SK-N-SH treated with all-trans-retinoic acid at 6 μM for 48 hours (cell line): ENCODE measurements at regions not wholly inside any gene's neighbourhood (a gene's known extent, or its start where the extent isn't known, plus 50 kb on each side); places are given as distances from the start of the nearest gene placed in this dataset.

Experiments
- ATAC-seq: fragments of 200-7000 bp; cut with Tn5 transposase; 3 replicates; pipeline ENCODE4 v1.9.1; 2020; ENCODE audit warnings: mild to moderate bottlenecking, moderate library complexity
- ARNTL ChIP-seq: fragments of 450-650 bp; formaldehyde crosslinking; IDR thresholded peaks from 2 replicates; pipeline ENCODE4 v1.5.0; 2020; ENCODE audit warnings: low read depth, mild to moderate bottlenecking, moderate library complexity, borderline replicate concordance
- BACH2 ChIP-seq: fragments of 250-450 bp; sonication (Bioruptor Pico); IDR thresholded peaks from 2 replicates; pipeline ENCODE4 v1.9.0; 2021; ENCODE audit warnings: mild to moderate bottlenecking, borderline replicate concordance
- CREB5 ChIP-seq: fragments of 250-450 bp; sonication (Bioruptor Pico); IDR thresholded peaks from 2 replicates; pipeline ENCODE4 v1.5.1; 2020; ENCODE audit warnings: low read depth, mild to moderate bottlenecking, moderate library complexity
- CSDC2 ChIP-seq: fragments of 250-450 bp; sonication (Bioruptor Pico); IDR thresholded peaks from 2 replicates; pipeline ENCODE4 v1.5.0; 2020; ENCODE audit warnings: mild to moderate bottlenecking, moderate library complexity
- GLIS3 ChIP-seq: fragments of 250-450 bp; sonication (Bioruptor Pico); IDR thresholded peaks from 2 replicates; pipeline ENCODE4 v1.5.0; 2020; ENCODE audit warnings: mild to moderate bottlenecking, moderate library complexity
- ISL1 ChIP-seq: fragments of 250-450 bp; sonication (Bioruptor Pico); IDR thresholded peaks from 2 replicates; pipeline ENCODE4 v2.1.2; 2022; ENCODE audit warnings: mild to moderate bottlenecking, moderate library complexity
- OSR1 ChIP-seq: fragments of 250-450 bp; sonication (Bioruptor Pico); IDR thresholded peaks from 2 replicates; pipeline ENCODE4 v1.8.0; 2022; ENCODE audit warnings: moderate library complexity, mild to moderate bottlenecking, inconsistent platforms
- PATZ1 ChIP-seq: fragments of 250-450 bp; sonication (Bioruptor Pico); IDR thresholded peaks from 2 replicates; pipeline ENCODE4 v1.8.0; 2020; ENCODE audit warnings: mild to moderate bottlenecking, moderate library complexity, borderline replicate concordance
- POU6F1 ChIP-seq: fragments of 250-450 bp; sonication (Bioruptor Pico); IDR thresholded peaks from 2 replicates; pipeline ENCODE4 v1.8.0; 2021; ENCODE audit warnings: low read depth, mild to moderate bottlenecking, moderate library complexity, borderline replicate concordance
- PPARA ChIP-seq: fragments of 250-450 bp; sonication (Bioruptor Pico); IDR thresholded peaks from 2 replicates; pipeline ENCODE4 v1.5.0; 2020; ENCODE audit warnings: mild to moderate bottlenecking, borderline replicate concordance
- RARB ChIP-seq: fragments of 250-450 bp; sonication (Bioruptor Pico); IDR thresholded peaks from 2 replicates; pipeline ENCODE4 v1.8.0; 2021; ENCODE audit warnings: mild to moderate bottlenecking, moderate library complexity
- SNAI2 ChIP-seq: fragments of 250-450 bp; sonication (Bioruptor Pico); IDR thresholded peaks from 2 replicates; pipeline ENCODE4 v1.5.0; 2020; ENCODE audit warnings: mild to moderate bottlenecking, moderate library complexity
- TCF4 ChIP-seq: fragments of 250-450 bp; sonication (Bioruptor Pico); IDR thresholded peaks from 2 replicates; pipeline ENCODE4 v1.8.0; 2021; ENCODE audit warnings: mild to moderate bottlenecking, moderate library complexity, borderline replicate concordance
- TOX ChIP-seq: fragments of 250-450 bp; sonication (Bioruptor Pico); IDR thresholded peaks from 2 replicates; pipeline ENCODE4 v1.8.0; 2021; ENCODE audit warnings: mild to moderate bottlenecking, moderate library complexity, borderline replicate concordance
- TSHZ2 ChIP-seq: fragments of 250-450 bp; sonication (Bioruptor Pico); IDR thresholded peaks from 2 replicates; pipeline ENCODE4 v1.5.0; 2020; ENCODE audit warnings: mild to moderate bottlenecking, moderate library complexity
- ZFP3 ChIP-seq: fragments of 250-450 bp; sonication (Bioruptor Pico); IDR thresholded peaks from 2 replicates; pipeline ENCODE4 v1.5.0; 2020; ENCODE audit warnings: mild to moderate bottlenecking, moderate library complexity
- ZFP30 ChIP-seq: fragments of 450-650 bp; formaldehyde crosslinking; IDR thresholded peaks from 2 replicates; pipeline ENCODE4 v1.5.0; 2022; ENCODE audit warnings: mild to moderate bottlenecking, moderate library complexity
- ZNF565 ChIP-seq: fragments of 450-650 bp; formaldehyde crosslinking; conservative IDR thresholded peaks from 2 replicates; pipeline ENCODE4 v1.5.0; 2020; ENCODE audit warnings: low read depth, mild to moderate bottlenecking, moderate library complexity
- ZNF70 ChIP-seq: fragments of 450-650 bp; formaldehyde crosslinking; IDR thresholded peaks from 2 replicates; pipeline ENCODE4 v1.5.0; 2020; ENCODE audit warnings: mild to moderate bottlenecking, moderate library complexity
- ZNF8 ChIP-seq: fragments of 450-650 bp; formaldehyde crosslinking; IDR thresholded peaks from 2 replicates; pipeline ENCODE4 v1.5.0; 2020; ENCODE audit warnings: mild to moderate bottlenecking, moderate library complexity

- no peak for ATAC-seq
- TF ChIP-seq TOX, result no peak
- TF ChIP-seq TSHZ2 (CRISPR knock-in tag), result no peak
- TF ChIP-seq PPARA (CRISPR knock-in tag), result no peak
- no peak for TF ChIP-seq RARB (CRISPR knock-in tag)
- no peak for TF ChIP-seq CSDC2 (CRISPR knock-in tag)
- TF ChIP-seq ZNF70 (CRISPR knock-in tag), result no peak
- no peak for TF ChIP-seq SNAI2
- no peak for TF ChIP-seq ARNTL (CRISPR knock-in tag)
Measured at GRCh38 chr4:59058543-59058942, 1948.4 kb upstream of the IGFBP7 start.

GRCh38 chr4:59060002-59060846 lies 1950.0 kb upstream of the IGFBP7 start:
- TF ChIP-seq PATZ1 (no peak), POU6F1 (CRISPR knock-in tag) (no peak), GLIS3 (CRISPR knock-in tag) (no peak), CREB5 (CRISPR knock-in tag) (no peak), ZNF565 (CRISPR knock-in tag) (no peak), TOX (no peak), TSHZ2 (CRISPR knock-in tag) (no peak), ZNF70 (CRISPR knock-in tag) (no peak), ZFP3 (no peak), ZNF8 (no peak), PPARA (CRISPR knock-in tag) (no peak), ZFP30 (CRISPR knock-in tag) (no peak), ISL1 (CRISPR knock-in tag) (no peak), CSDC2 (CRISPR knock-in tag) (no peak), BACH2 (CRISPR knock-in tag) (no peak), ARNTL (CRISPR knock-in tag) (no peak), SNAI2 (no peak), RARB (CRISPR knock-in tag) (no peak), TCF4 (CRISPR knock-in tag) (no peak), OSR1 (CRISPR knock-in tag) (no peak)
- TF ChIP-seq, all 23 proteins: peak for 0
- no peak for ATAC-seq
